WTC11 (cell line): ENCODE measurements at regions not wholly inside any gene's neighbourhood (a gene's known extent, or its start where the extent isn't known, plus 50 kb on each side); places are given as distances from the start of the nearest gene placed in this dataset.

Experiments
- ATAC-seq: fragments of 200-7000 bp; cut with Tn5 transposase; 2 replicates; pipeline ENCODE4 v1.10.0; 2021; ENCODE audit warnings: mild to moderate bottlenecking, moderate library complexity
- CTCF ChIA-PET: fragments of 300-600 bp; sonication (Branson Sonifier 250); formaldehyde crosslinking; loops from one replicate; lab custom pipeline; 2021; ENCODE audit warnings: antibody characterized with exemption; lab: Charles Lee
- POLR2A ChIA-PET: fragments of 350-600 bp; sonication (Branson Sonifier 250); formaldehyde crosslinking; loops from one replicate; lab custom pipeline; 2021; ENCODE audit warnings: antibody characterized with exemption; lab: Charles Lee
- DNase-seq: peaks from one replicate; pipeline ENCODE4 v3.0.0; 2021; ENCODE audit warnings: low spot score
- H3K27ac Mint-ChIP-seq: 2 replicates; pipeline ENCODE4 v1.8.0; 2021; ENCODE audit warnings: mixed read lengths
- H3K27me3 Mint-ChIP-seq: 2 replicates; pipeline ENCODE4 v1.8.0; 2021; ENCODE audit warnings: low read depth, mild to moderate bottlenecking, moderate library complexity, mixed read lengths
- H3K36me3 Mint-ChIP-seq: 2 replicates; pipeline ENCODE4 v1.8.0; 2021; ENCODE audit warnings: mixed read lengths
- H3K4me1 Mint-ChIP-seq: 2 replicates; pipeline ENCODE4 v1.8.0; 2022; ENCODE audit warnings: mixed read lengths
- H3K4me3 Mint-ChIP-seq: 2 replicates; pipeline ENCODE4 v1.8.0; 2021; ENCODE audit warnings: mild to moderate bottlenecking, moderate library complexity, mixed read lengths
- H3K9me3 Mint-ChIP-seq: 2 replicates; pipeline ENCODE4 v1.8.0; 2021; ENCODE audit warnings: mixed read lengths
- ETV6 ChIP-seq: sonication (generic); formaldehyde crosslinking; IDR thresholded peaks from 2 replicates; pipeline ENCODE4 v1.8.1; 2022; ENCODE audit warnings: mild to moderate bottlenecking, missing genetic modification reagents
- FOXK1 ChIP-seq: sonication (generic); formaldehyde crosslinking; IDR thresholded peaks from 2 replicates; pipeline ENCODE4 v1.8.0; 2022; ENCODE audit warnings: mild to moderate bottlenecking, moderate library complexity, missing genetic modification reagents
- FOXP1 ChIP-seq: sonication (generic); formaldehyde crosslinking; IDR thresholded peaks from 2 replicates; pipeline ENCODE4 v1.8.0; 2022; ENCODE audit warnings: missing genetic modification reagents, mild to moderate bottlenecking, moderate library complexity, borderline replicate concordance
- IRF2 ChIP-seq: sonication (generic); formaldehyde crosslinking; IDR thresholded peaks from 2 replicates; pipeline ENCODE4 v1.8.0; 2022; ENCODE audit warnings: low read depth, missing genetic modification reagents, borderline replicate concordance
- JAZF1 ChIP-seq: fragments of 250-450 bp; sonication (Bioruptor Pico); IDR thresholded peaks from 2 replicates; pipeline ENCODE4 v1.9.0; 2021; ENCODE audit warnings: moderate library complexity, mild to moderate bottlenecking, inconsistent platforms
- KAT7 ChIP-seq: sonication (generic); formaldehyde crosslinking; IDR thresholded peaks from 2 replicates; pipeline ENCODE4 v1.8.1; 2023; ENCODE audit warnings: missing genetic modification reagents, mild to moderate bottlenecking, borderline replicate concordance
- MXD4 ChIP-seq: fragments of 250-450 bp; sonication (Bioruptor Pico); IDR thresholded peaks from 2 replicates; pipeline ENCODE4 v1.8.0; 2021; ENCODE audit warnings: mild to moderate bottlenecking, moderate library complexity, borderline replicate concordance
- NFE2L1 ChIP-seq: sonication (generic); formaldehyde crosslinking; IDR thresholded peaks from 2 replicates; pipeline ENCODE4 v1.8.1; 2023; ENCODE audit warnings: missing genetic modification reagents
- PRRX2 ChIP-seq: fragments of 250-450 bp; sonication (Bioruptor Pico); IDR thresholded peaks from 2 replicates; pipeline ENCODE4 v1.8.0; 2021; ENCODE audit warnings: mild to moderate bottlenecking
- RORB ChIP-seq: fragments of 250-450 bp; sonication (Bioruptor Pico); IDR thresholded peaks from 2 replicates; pipeline ENCODE4 v1.9.0; 2021; ENCODE audit warnings: mild to moderate bottlenecking
- TEAD1 ChIP-seq: sonication (generic); formaldehyde crosslinking; IDR thresholded peaks from 2 replicates; pipeline ENCODE4 v1.8.0; 2022; ENCODE audit warnings: mild to moderate bottlenecking, missing genetic modification reagents
- ZNF138 ChIP-seq: sonication (generic); formaldehyde crosslinking; conservative IDR thresholded peaks from 2 replicates; pipeline ENCODE4 v1.8.1; 2022; ENCODE audit warnings: mild to moderate bottlenecking, moderate library complexity, missing genetic modification reagents
- ZNF219 ChIP-seq: sonication (generic); formaldehyde crosslinking; IDR thresholded peaks from 2 replicates; pipeline ENCODE4 v1.8.0; 2023; ENCODE audit warnings: missing genetic modification reagents, mild to moderate bottlenecking, borderline replicate concordance
- ZNF232 ChIP-seq: sonication (generic); formaldehyde crosslinking; IDR thresholded peaks from 2 replicates; pipeline ENCODE4 v1.8.0; 2022; ENCODE audit warnings: mild to moderate bottlenecking, missing genetic modification reagents
- ZNF423 ChIP-seq: fragments of 250-450 bp; sonication (Bioruptor Pico); IDR thresholded peaks from 2 replicates; pipeline ENCODE4 v2.1.2; 2022; ENCODE audit warnings: mild to moderate bottlenecking, moderate library complexity
- TF ChIP-seq, protein P1 (sequence below): sonication (generic); formaldehyde crosslinking; IDR thresholded peaks from 2 replicates; pipeline ENCODE4 v1.8.1; 2022; ENCODE audit warnings: low read depth, missing genetic modification reagents, borderline replicate concordance
- TF ChIP-seq, protein P2 (sequence below): sonication (generic); formaldehyde crosslinking; conservative IDR thresholded peaks from 2 replicates; pipeline ENCODE4 v1.8.1; 2023; ENCODE audit warnings: mild to moderate bottlenecking, low read depth, missing genetic modification reagents, moderate library complexity
- TF ChIP-seq, protein P3 (sequence below): sonication (generic); formaldehyde crosslinking; IDR thresholded peaks from 2 replicates; pipeline ENCODE4 v1.8.1; 2022; ENCODE audit warnings: missing genetic modification reagents, borderline replicate concordance
- TF ChIP-seq, protein P4 (sequence below): fragments of 250-450 bp; sonication (Bioruptor Pico); IDR thresholded peaks from 2 replicates; pipeline ENCODE4 v1.9.0; 2021; ENCODE audit warnings: mild to moderate bottlenecking, borderline replicate concordance
- TF ChIP-seq, protein P5 (sequence below): sonication (generic); formaldehyde crosslinking; IDR thresholded peaks from 2 replicates; pipeline ENCODE4 v1.8.1; 2023; ENCODE audit warnings: mild to moderate bottlenecking, missing genetic modification reagents, borderline replicate concordance

DNA sequence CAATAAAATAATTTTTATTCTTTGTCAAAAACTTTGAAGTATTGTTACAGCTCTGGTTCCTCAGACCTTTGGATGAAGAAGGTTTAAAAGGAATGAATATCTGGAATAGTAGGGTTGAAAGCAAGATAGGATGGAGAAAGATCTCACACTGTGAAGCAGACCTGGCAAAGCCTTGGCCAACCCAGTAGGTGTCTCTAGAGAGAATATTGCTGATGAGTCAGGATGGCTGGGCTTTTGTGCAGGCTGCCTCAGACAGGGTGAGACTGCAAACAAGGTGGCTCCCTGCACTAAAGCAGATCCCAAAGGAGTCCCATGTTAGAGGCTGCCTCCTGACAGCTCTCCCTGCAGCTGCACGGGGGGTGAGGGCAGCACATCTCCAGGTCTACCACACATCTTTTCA is 226.0 kb upstream of the ITGA4 start (continued):
- TF ChIP-seq, protein P1, sequence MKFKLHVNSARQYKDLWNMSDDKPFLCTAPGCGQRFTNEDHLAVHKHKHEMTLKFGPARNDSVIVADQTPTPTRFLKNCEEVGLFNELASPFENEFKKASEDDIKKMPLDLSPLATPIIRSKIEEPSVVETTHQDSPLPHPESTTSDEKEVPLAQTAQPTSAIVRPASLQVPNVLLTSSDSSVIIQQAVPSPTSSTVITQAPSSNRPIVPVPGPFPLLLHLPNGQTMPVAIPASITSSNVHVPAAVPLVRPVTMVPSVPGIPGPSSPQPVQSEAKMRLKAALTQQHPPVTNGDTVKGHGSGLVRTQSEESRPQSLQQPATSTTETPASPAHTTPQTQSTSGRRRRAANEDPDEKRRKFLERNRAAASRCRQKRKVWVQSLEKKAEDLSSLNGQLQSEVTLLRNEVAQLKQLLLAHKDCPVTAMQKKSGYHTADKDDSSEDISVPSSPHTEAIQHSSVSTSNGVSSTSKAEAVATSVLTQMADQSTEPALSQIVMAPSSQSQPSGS (CRISPR knock-in tag) = no peak

DNA sequence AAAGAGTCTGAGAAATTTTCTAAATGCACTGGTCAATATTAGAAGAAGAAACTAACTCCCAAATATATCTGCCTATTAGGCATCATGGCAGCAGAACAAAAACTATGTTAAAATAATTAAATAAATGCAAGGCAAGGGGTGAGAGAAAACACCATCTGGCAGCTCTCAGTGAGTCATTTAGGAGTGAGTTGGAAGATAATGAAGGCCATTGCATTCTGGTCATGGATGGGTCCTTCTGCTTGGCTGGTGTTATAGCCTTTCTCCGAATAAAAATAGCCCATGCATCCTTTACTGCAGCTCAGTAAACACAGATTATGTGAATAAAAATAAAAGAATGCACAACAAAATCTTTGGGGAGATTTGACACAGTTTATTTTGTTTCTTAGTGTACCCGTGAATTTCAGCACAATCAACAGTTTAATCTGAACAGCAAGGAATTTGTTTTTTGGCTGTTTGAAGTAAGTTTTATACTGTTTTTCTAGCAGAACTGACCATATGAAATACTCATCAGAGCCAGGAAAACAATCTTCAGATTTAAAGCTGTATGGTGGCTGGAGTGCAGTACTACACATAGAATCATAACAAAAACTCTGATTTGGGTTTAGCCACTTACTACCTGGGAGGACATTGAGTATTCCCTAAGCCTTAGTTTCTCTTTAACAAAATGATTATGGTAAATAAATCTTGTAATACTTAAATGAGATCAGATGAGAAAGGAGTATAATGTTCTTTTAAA is 225.1 kb upstream of the ITGA4 start:
- Mint-ChIP-seq H3K4me3 (no peak overlapping the region), H3K4me1 (peaks cover 15% of the 10 kb centered on the region), H3K27me3 (no peaks in the 10 kb centered on the region), H3K27ac (no peak overlapping the region), H3K9me3 (no peaks in the 10 kb centered on the region), H3K36me3 (no peaks in the 10 kb centered on the region)
- ChIA-PET POLR2A (no interaction called here), CTCF (no interaction called here)
- TF ChIP-seq ZNF219 (no peak), TEAD1 (no peak), FOXK1 (no peak), ZNF423 (CRISPR knock-in tag) (no peak), ZNF138 (no peak), ETV6 (no peak), FOXP1 (CRISPR knock-in tag) (no peak), ZNF232 (no peak), KAT7 (CRISPR knock-in tag) (no peak), IRF2 (CRISPR knock-in tag) (no peak), JAZF1 (CRISPR knock-in tag) (no peak), RORB (CRISPR knock-in tag) (no peak), PRRX2 (CRISPR knock-in tag) (no peak), MXD4 (CRISPR knock-in tag) (no peak), NFE2L1 (no peak)
- TF ChIP-seq, protein P2, sequence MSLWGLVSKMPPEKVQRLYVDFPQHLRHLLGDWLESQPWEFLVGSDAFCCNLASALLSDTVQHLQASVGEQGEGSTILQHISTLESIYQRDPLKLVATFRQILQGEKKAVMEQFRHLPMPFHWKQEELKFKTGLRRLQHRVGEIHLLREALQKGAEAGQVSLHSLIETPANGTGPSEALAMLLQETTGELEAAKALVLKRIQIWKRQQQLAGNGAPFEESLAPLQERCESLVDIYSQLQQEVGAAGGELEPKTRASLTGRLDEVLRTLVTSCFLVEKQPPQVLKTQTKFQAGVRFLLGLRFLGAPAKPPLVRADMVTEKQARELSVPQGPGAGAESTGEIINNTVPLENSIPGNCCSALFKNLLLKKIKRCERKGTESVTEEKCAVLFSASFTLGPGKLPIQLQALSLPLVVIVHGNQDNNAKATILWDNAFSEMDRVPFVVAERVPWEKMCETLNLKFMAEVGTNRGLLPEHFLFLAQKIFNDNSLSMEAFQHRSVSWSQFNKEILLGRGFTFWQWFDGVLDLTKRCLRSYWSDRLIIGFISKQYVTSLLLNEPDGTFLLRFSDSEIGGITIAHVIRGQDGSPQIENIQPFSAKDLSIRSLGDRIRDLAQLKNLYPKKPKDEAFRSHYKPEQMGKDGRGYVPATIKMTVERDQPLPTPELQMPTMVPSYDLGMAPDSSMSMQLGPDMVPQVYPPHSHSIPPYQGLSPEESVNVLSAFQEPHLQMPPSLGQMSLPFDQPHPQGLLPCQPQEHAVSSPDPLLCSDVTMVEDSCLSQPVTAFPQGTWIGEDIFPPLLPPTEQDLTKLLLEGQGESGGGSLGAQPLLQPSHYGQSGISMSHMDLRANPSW (CRISPR knock-in tag) = no peak
- TF ChIP-seq, protein P3, sequence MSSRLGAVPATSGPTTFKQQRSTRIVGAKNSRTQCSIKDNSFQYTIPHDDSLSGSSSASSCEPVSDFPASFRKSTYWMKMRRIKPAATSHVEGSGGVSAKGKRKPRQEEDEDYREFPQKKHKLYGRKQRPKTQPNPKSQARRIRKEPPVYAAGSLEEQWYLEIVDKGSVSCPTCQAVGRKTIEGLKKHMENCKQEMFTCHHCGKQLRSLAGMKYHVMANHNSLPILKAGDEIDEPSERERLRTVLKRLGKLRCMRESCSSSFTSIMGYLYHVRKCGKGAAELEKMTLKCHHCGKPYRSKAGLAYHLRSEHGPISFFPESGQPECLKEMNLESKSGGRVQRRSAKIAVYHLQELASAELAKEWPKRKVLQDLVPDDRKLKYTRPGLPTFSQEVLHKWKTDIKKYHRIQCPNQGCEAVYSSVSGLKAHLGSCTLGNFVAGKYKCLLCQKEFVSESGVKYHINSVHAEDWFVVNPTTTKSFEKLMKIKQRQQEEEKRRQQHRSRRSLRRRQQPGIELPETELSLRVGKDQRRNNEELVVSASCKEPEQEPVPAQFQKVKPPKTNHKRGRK (CRISPR knock-in tag) = no peak
- TF ChIP-seq, protein P4, sequence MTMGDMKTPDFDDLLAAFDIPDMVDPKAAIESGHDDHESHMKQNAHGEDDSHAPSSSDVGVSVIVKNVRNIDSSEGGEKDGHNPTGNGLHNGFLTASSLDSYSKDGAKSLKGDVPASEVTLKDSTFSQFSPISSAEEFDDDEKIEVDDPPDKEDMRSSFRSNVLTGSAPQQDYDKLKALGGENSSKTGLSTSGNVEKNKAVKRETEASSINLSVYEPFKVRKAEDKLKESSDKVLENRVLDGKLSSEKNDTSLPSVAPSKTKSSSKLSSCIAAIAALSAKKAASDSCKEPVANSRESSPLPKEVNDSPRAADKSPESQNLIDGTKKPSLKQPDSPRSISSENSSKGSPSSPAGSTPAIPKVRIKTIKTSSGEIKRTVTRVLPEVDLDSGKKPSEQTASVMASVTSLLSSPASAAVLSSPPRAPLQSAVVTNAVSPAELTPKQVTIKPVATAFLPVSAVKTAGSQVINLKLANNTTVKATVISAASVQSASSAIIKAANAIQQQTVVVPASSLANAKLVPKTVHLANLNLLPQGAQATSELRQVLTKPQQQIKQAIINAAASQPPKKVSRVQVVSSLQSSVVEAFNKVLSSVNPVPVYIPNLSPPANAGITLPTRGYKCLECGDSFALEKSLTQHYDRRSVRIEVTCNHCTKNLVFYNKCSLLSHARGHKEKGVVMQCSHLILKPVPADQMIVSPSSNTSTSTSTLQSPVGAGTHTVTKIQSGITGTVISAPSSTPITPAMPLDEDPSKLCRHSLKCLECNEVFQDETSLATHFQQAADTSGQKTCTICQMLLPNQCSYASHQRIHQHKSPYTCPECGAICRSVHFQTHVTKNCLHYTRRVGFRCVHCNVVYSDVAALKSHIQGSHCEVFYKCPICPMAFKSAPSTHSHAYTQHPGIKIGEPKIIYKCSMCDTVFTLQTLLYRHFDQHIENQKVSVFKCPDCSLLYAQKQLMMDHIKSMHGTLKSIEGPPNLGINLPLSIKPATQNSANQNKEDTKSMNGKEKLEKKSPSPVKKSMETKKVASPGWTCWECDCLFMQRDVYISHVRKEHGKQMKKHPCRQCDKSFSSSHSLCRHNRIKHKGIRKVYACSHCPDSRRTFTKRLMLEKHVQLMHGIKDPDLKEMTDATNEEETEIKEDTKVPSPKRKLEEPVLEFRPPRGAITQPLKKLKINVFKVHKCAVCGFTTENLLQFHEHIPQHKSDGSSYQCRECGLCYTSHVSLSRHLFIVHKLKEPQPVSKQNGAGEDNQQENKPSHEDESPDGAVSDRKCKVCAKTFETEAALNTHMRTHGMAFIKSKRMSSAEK (CRISPR knock-in tag) = no peak
- TF ChIP-seq, protein P5, sequence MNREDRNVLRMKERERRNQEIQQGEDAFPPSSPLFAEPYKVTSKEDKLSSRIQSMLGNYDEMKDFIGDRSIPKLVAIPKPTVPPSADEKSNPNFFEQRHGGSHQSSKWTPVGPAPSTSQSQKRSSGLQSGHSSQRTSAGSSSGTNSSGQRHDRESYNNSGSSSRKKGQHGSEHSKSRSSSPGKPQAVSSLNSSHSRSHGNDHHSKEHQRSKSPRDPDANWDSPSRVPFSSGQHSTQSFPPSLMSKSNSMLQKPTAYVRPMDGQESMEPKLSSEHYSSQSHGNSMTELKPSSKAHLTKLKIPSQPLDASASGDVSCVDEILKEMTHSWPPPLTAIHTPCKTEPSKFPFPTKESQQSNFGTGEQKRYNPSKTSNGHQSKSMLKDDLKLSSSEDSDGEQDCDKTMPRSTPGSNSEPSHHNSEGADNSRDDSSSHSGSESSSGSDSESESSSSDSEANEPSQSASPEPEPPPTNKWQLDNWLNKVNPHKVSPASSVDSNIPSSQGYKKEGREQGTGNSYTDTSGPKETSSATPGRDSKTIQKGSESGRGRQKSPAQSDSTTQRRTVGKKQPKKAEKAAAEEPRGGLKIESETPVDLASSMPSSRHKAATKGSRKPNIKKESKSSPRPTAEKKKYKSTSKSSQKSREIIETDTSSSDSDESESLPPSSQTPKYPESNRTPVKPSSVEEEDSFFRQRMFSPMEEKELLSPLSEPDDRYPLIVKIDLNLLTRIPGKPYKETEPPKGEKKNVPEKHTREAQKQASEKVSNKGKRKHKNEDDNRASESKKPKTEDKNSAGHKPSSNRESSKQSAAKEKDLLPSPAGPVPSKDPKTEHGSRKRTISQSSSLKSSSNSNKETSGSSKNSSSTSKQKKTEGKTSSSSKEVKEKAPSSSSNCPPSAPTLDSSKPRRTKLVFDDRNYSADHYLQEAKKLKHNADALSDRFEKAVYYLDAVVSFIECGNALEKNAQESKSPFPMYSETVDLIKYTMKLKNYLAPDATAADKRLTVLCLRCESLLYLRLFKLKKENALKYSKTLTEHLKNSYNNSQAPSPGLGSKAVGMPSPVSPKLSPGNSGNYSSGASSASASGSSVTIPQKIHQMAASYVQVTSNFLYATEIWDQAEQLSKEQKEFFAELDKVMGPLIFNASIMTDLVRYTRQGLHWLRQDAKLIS (CRISPR knock-in tag) = no peak
- TF ChIP-seq, protein P1 (CRISPR knock-in tag) = no peak
- DNase-seq (no peak), ATAC-seq (no peak)
